ENCODE measurements at regions not wholly inside any gene's neighbourhood (a gene's known extent, or its start where the extent isn't known, plus 50 kb on each side); places are given as distances from the start of the nearest gene placed in this dataset.

DNA sequence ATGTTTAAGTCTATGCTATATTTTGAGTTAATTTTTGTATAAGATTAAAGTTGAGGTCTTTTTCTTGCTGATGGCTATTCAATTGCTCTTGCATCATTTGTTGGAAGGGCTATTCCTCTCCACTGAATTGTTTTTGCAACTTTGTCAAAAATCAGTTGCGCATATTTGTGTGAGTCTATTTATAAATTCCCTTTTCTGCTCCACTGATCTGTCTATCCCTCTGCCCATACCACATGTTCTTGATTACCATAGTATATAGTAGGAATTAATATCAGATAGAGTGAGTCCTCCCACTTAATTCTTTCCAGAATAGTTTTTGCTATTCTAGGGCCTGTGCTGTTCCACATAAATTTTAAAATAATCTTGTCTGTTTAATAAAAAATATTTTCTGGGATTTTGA, 152.4 kb upstream of the ADCY1 start:
- FAIRE-seq (no peak), DNase-seq (ENCODE audit: low read depth, low spot score) (no peak), ATAC-seq (no peak)
- no peak overlapping the region for H3K4me2 ChIP-seq (ENCODE audit: control insufficient read depth, insufficient read depth)
- RAD21 ChIA-PET (ENCODE audit: unreplicated experiment), result no interaction called here
- SMC1A ChIA-PET (ENCODE audit: uncharacterized antibody, unreplicated experiment), result no interaction called here
- H4K20me1 ChIP-seq (ENCODE audit: control insufficient read depth, insufficient read depth), result no peaks in the 10 kb centered on the region
- H3K4me1 ChIP-seq (ENCODE audit: control insufficient read depth, insufficient read depth, low read length), result no peaks in the 10 kb centered on the region
- H3K27ac ChIP-seq (ENCODE audit: control insufficient read depth, insufficient read depth), result no peak overlapping the region
- no peaks in the 10 kb centered on the region for H3K79me2 ChIP-seq (ENCODE audit: control insufficient read depth, insufficient read depth, low read length)
- no peak overlapping the region for H3K9ac ChIP-seq (ENCODE audit: control insufficient read depth, insufficient read depth, low read length)
- CTCF ChIA-PET, result no interaction called here
- intact Hi-C loops (cut with micrococcal nuclease; ENCODE audit: unreplicated experiment) (no loop called here), in situ Hi-C loops (cut with MboI) (no loop called here)
- H3K27me3 ChIP-seq (replicated peaks in 1 of 2; ENCODE audit: control insufficient read depth in 2 of 2, insufficient read depth in 2 of 2, low read length in 1 of 2), result no peaks in the 10 kb centered on the region
- H3K9me3 ChIP-seq (replicated peaks; ENCODE audit: control insufficient read depth, insufficient read depth, low read length), result no peaks in the 10 kb centered on the region
- no peak overlapping the region for H3K4me3 ChIP-seq
- no peaks in the 10 kb centered on the region for H3K36me3 ChIP-seq (ENCODE audit: control insufficient read depth in 2 of 2, insufficient read depth in 2 of 2, low read length in 1 of 2)
- POLR2A ChIA-PET, result no interaction called here
- WGBS (ENCODE audit: insufficient coverage, insufficient replicate concordance, low lambda C conversion rate, missing lambda C conversion rate), result 88% methylated on average over 1 of the region's 1 CpG
- BruUV-seq (replicated peaks), result no TSS peak
- no peak overlapping the region for H2AFZ ChIP-seq (ENCODE audit: control insufficient read depth, low read depth, low read length)
- TF ChIP-seq NFYA (IDR thresholded peaks at IDR 0.05; ENCODE audit: borderline replicate concordance, low read depth, low read length), result no peak
- TF ChIP-seq ZBED1 (IDR thresholded peaks at IDR 0.05; ENCODE audit: borderline replicate concordance), result no peak
- TF ChIP-seq ZNF592 (IDR thresholded peaks at IDR 0.05), result no peak
- TF ChIP-seq ELK1 (IDR thresholded peaks at IDR 0.05; ENCODE audit: low read depth, low read length), result no peak
- TF ChIP-seq SKIL (IDR thresholded peaks at IDR 0.05; ENCODE audit: low read depth, poor library complexity, severe bottlenecking), result no peak
- no peak for TF ChIP-seq NFXL1 (IDR thresholded peaks at IDR 0.05; ENCODE audit: borderline replicate concordance)
- TF ChIP-seq RBBP5 (conservative IDR thresholded peaks at IDR 0.05), result no peak
- TF ChIP-seq, protein P1, sequence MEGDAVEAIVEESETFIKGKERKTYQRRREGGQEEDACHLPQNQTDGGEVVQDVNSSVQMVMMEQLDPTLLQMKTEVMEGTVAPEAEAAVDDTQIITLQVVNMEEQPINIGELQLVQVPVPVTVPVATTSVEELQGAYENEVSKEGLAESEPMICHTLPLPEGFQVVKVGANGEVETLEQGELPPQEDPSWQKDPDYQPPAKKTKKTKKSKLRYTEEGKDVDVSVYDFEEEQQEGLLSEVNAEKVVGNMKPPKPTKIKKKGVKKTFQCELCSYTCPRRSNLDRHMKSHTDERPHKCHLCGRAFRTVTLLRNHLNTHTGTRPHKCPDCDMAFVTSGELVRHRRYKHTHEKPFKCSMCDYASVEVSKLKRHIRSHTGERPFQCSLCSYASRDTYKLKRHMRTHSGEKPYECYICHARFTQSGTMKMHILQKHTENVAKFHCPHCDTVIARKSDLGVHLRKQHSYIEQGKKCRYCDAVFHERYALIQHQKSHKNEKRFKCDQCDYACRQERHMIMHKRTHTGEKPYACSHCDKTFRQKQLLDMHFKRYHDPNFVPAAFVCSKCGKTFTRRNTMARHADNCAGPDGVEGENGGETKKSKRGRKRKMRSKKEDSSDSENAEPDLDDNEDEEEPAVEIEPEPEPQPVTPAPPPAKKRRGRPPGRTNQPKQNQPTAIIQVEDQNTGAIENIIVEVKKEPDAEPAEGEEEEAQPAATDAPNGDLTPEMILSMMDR (IDR thresholded peaks at IDR 0.05 in 2 of 3, conservative IDR thresholded peaks at IDR 0.05 in 1 of 3; ENCODE audit: control insufficient read depth in 2 of 3, extremely low read depth in 1 of 3, insufficient read depth in 1 of 3, low read depth in 3 of 3, low read length in 3 of 3), result no peak
- no peak for TF ChIP-seq RAD51 (IDR thresholded peaks at IDR 0.05)
- TF ChIP-seq CBX5 (IDR thresholded peaks at IDR 0.05; ENCODE audit: low read depth), result no peak
- no peak for TF ChIP-seq BACH1 (IDR thresholded peaks at IDR 0.05; ENCODE audit: borderline replicate concordance)
- TF ChIP-seq ASH2L (IDR thresholded peaks at IDR 0.05; ENCODE audit: borderline replicate concordance, low read depth), result no peak
- no peak for TF ChIP-seq PBX3 (IDR thresholded peaks at IDR 0.05; ENCODE audit: insufficient replicate concordance, low read depth, low read length)
- TF ChIP-seq CHD2 (IDR thresholded peaks at IDR 0.05; ENCODE audit: borderline replicate concordance, low read depth, low read length), result no peak
- no peak for TF ChIP-seq RB1 (IDR thresholded peaks at IDR 0.05; ENCODE audit: borderline replicate concordance)

All from GM12878 (cell line).